Esophagus squamous epithelium (tissue), 4 donors: ENCODE measurements at regions not wholly inside any gene's neighbourhood (a gene's known extent, or its start where the extent isn't known, plus 50 kb on each side); places are given as distances from the start of the nearest gene placed in this dataset.

Experiments used
- POLR2A ChIP-seq, 4 donors: fragments of 450-650 bp; IDR thresholded peaks; one replicate each; pipeline ENCODE4 v1.6.1; 2017; ENCODE audit warnings: antibody characterized with exemption in 4 of 4, mild to moderate bottlenecking in 4 of 4, moderate library complexity in 3 of 4
- TF ChIP-seq, protein P1 (sequence below), 6 experiments: fragments of 450-650 bp in 4 of 6; fragments of 200-600 bp in 2 of 6; sonication (generic) in 2 of 6; IDR thresholded peaks; one replicate each; pipeline ENCODE4 v1.5.1; 2016 to 2019; ENCODE audit warnings: antibody characterized with exemption in 6 of 6, mild to moderate bottlenecking in 4 of 6, moderate library complexity in 4 of 6

DNA sequence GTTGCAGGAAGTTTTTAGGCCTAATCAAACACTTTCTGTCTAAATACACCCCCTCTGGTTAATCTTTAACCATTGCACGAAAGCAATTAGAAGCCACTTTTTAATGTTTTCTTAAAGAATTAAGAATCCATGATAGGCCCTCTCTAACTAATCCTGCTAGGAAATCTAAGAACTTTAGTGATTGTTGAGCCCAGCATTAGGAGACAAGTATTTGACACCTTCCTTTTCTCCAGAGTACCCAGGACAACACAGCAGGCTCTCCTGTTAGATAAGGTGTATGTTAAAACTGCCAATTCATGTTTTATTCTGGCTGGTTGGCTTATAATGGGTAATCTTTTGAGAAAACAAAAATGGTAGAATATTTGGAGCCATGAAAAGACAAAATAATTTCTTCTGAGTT lies 95.0 kb downstream of the ALX1 start:
- TF ChIP-seq, protein P1, sequence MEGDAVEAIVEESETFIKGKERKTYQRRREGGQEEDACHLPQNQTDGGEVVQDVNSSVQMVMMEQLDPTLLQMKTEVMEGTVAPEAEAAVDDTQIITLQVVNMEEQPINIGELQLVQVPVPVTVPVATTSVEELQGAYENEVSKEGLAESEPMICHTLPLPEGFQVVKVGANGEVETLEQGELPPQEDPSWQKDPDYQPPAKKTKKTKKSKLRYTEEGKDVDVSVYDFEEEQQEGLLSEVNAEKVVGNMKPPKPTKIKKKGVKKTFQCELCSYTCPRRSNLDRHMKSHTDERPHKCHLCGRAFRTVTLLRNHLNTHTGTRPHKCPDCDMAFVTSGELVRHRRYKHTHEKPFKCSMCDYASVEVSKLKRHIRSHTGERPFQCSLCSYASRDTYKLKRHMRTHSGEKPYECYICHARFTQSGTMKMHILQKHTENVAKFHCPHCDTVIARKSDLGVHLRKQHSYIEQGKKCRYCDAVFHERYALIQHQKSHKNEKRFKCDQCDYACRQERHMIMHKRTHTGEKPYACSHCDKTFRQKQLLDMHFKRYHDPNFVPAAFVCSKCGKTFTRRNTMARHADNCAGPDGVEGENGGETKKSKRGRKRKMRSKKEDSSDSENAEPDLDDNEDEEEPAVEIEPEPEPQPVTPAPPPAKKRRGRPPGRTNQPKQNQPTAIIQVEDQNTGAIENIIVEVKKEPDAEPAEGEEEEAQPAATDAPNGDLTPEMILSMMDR (IDR thresholded peaks at IDR 0.05): no peak
- no peak for TF ChIP-seq POLR2A (IDR thresholded peaks at IDR 0.05)
